ENCODE measurements at regions not wholly inside any gene's neighbourhood (a gene's known extent, or its start where the extent isn't known, plus 50 kb on each side); places are given as distances from the start of the nearest gene placed in this dataset.
A peak's percentile ranks its signal among the peaks of the same experiment; 100 is the strongest.

DNA sequence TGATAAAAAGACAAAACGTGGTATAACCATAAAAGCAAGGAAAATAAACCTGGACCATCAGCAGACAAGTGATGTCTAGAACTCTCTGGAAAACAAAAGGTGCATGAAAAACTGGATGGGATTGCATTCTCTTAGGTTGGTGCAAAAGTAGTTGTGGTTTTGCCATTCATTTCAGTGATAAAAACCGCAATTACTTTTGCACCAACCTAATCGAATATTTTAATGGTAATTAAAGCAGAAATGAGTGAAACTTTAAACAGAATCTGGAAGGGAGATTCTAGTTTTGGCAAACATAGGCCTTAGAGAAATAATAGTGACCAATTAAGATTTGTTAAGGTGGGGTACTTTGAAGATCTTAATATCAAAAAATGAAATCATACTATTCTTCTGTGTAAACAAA, 800.8 kb upstream of the GYPC start:
- no peak overlapping the region for H2AFZ ChIP-seq (ENCODE audit: low read length)
- 3% methylated on average over 3 of the region's 3 CpGs for WGBS (ENCODE audit: low lambda C conversion rate)
- no peak overlapping the region for H3K27ac ChIP-seq (ENCODE audit: extremely low read length, insufficient read depth, low read length)
- no peaks in the 10 kb centered on the region for H3K27me3 ChIP-seq (ENCODE audit: control insufficient read depth in 1 of 2, insufficient read depth in 2 of 2, low read length in 2 of 2)
- H4K20me1 ChIP-seq (ENCODE audit: insufficient read depth, low read length): no peaks in the 10 kb centered on the region
- H3K9me3 ChIP-seq (ENCODE audit: low read length): peaks cover 86% of the 10 kb centered on the region
- no TSS peak for BruUV-seq (replicated peaks)
- DNase-seq (ENCODE audit: low spot score) (no peak), FAIRE-seq (no peak), ATAC-seq (no peak)
- H3K4me3 ChIP-seq (replicated peaks in 1 of 3; ENCODE audit: insufficient read depth in 1 of 3, low read depth in 2 of 3, low read length in 3 of 3): no peak overlapping the region
- H3K36me3 ChIP-seq (replicated peaks in 1 of 2; ENCODE audit: control insufficient read depth in 1 of 2, insufficient read depth in 2 of 2, low read length in 2 of 2): no peaks in the 10 kb centered on the region
- H3K79me2 ChIP-seq (ENCODE audit: insufficient read depth, low read length): no peaks in the 10 kb centered on the region
- H3K4me1 ChIP-seq (ENCODE audit: insufficient read depth, low read length): no peaks in the 10 kb centered on the region
- ChIA-PET CTCF (ENCODE audit: low intra/inter-chr PET ratio, low total read pairs) (no interaction called here), POLR2A (no interaction called here)
- in situ Hi-C loops (cut with HindIII; ENCODE audit: extremely low pct_ligation_motif_present, low pct_unique_long_range_greater_than_20kb): no loop called here
- H3K9ac ChIP-seq (ENCODE audit: insufficient read depth, low read depth, low read length): no peak overlapping the region
- intact Hi-C loops (cut with micrococcal nuclease; ENCODE audit: unreplicated experiment): no loop called here
- TF ChIP-seq SOX13 (IDR thresholded peaks at IDR 0.05) (no peak), SOX13 (CRISPR knock-in tag; conservative IDR thresholded peaks at IDR 0.05 in 1 of 2, IDR thresholded peaks at IDR 0.05 in 1 of 2) (no peak), ZBTB40 (IDR thresholded peaks at IDR 0.05) (peak; percentile 92), ZBTB40 (CRISPR knock-in tag; IDR thresholded peaks at IDR 0.05) (no peak)
- H3K4me2 ChIP-seq (ENCODE audit: low read depth, low read length): no peak overlapping the region

Data from HepG2 (cell line).